Astrocyte (in vitro differentiated cells and primary cell): ENCODE measurements at regions not wholly inside any gene's neighbourhood (a gene's known extent, or its start where the extent isn't known, plus 50 kb on each side); places are given as distances from the start of the nearest gene placed in this dataset.

ENCODE experiments used
- CTCF ChIP-seq: IDR thresholded peaks from 2 replicates; pipeline ENCODE4 v1.5.1; 2011; ENCODE audit warnings: low read depth, mild to moderate bottlenecking, inconsistent platforms, low read length, moderate library complexity; ENCODE audit not compliant: insufficient read depth
- EZH2 ChIP-seq: IDR thresholded peaks from 2 replicates; pipeline ENCODE4 v1.6.1; 2012; ENCODE audit warnings: mild to moderate bottlenecking, low read length, inconsistent platforms; ENCODE audit not compliant: insufficient read depth

- TF ChIP-seq EZH2: no peak
- TF ChIP-seq CTCF: no peak
Measured at GRCh38 chr5:136594416-136594815, 229.1 kb upstream of the TRPC7 start.
